ENCODE measurements at regions not wholly inside any gene's neighbourhood (a gene's known extent, or its start where the extent isn't known, plus 50 kb on each side); places are given as distances from the start of the nearest gene placed in this dataset.

GRCh38 chr7:98548370-98548769 is 68.7 kb upstream of the NPTX2 start:
- H3K27ac ChIP-seq (ENCODE audit: low read length) = no peak overlapping the region
- no peak overlapping the region for H3K4me3 ChIP-seq (ENCODE audit: low read depth in 1 of 2, low read length in 2 of 2)
- H3K36me3 ChIP-seq (ENCODE audit: control insufficient read depth in 1 of 2, insufficient read depth in 2 of 2, low read length in 2 of 2) = no peaks in the 10 kb centered on the region
- no peaks in the 10 kb centered on the region for H3K27me3 ChIP-seq (ENCODE audit: low read depth, low read length)
- H3K9me3 ChIP-seq (ENCODE audit: control insufficient read depth in 1 of 2, low read length in 2 of 2) = peaks cover 5 to 24% of the 10 kb centered on the region in 2 donors
- no peaks in the 10 kb centered on the region for H3K4me1 ChIP-seq (ENCODE audit: control insufficient read depth in 1 of 2, insufficient read depth in 2 of 2, low read length in 2 of 2)

- no peak overlapping the region for H3K4me3 ChIP-seq (ENCODE audit: low read depth in 1 of 2, low read length in 2 of 2)
- no peaks in the 10 kb centered on the region for H3K36me3 ChIP-seq (ENCODE audit: control insufficient read depth in 1 of 2, insufficient read depth in 2 of 2, low read length in 2 of 2)
- H3K27me3 ChIP-seq (ENCODE audit: low read depth, low read length) = no peaks in the 10 kb centered on the region
- no peak overlapping the region for H3K27ac ChIP-seq (ENCODE audit: low read length)
- H3K4me1 ChIP-seq (ENCODE audit: control insufficient read depth in 1 of 2, insufficient read depth in 2 of 2, low read length in 2 of 2) = no peaks in the 10 kb centered on the region
- H3K9me3 ChIP-seq (ENCODE audit: control insufficient read depth in 1 of 2, low read length in 2 of 2) = peaks cover 0 to 3% of the 10 kb centered on the region in 2 donors
Observed at GRCh38 chr7:98541101-98541500, 76.0 kb upstream of the NPTX2 start.

- Histone ChIP-seq H3K4me1 (ENCODE audit: control insufficient read depth in 1 of 2, insufficient read depth in 2 of 2, low read length in 2 of 2) (no peaks in the 10 kb centered on the region), H3K9me3 (ENCODE audit: control insufficient read depth in 1 of 2, low read length in 2 of 2) (peaks cover 0 to 3% of the 10 kb centered on the region in 2 donors), H3K27ac (ENCODE audit: low read length) (no peak overlapping the region), H3K27me3 (ENCODE audit: low read depth, low read length) (no peaks in the 10 kb centered on the region), H3K36me3 (ENCODE audit: control insufficient read depth in 1 of 2, insufficient read depth in 2 of 2, low read length in 2 of 2) (no peaks in the 10 kb centered on the region), H3K4me3 (ENCODE audit: low read depth in 1 of 2, low read length in 2 of 2) (no peak overlapping the region)
Observed at GRCh38 chr7:98539865-98540264, 77.2 kb upstream of the NPTX2 start.

GRCh38 chr7:98536803-98537202 is 80.3 kb upstream of the NPTX2 start:
- H3K4me1 ChIP-seq (ENCODE audit: control insufficient read depth in 1 of 2, insufficient read depth in 2 of 2, low read length in 2 of 2) = no peaks in the 10 kb centered on the region
- no peak overlapping the region for H3K27ac ChIP-seq (ENCODE audit: low read length)

GRCh38 chr7:98534493-98534892 is 82.6 kb upstream of the NPTX2 start:
- Histone ChIP-seq H3K9me3 (ENCODE audit: control insufficient read depth in 1 of 2, low read length in 2 of 2) (peaks cover 0 to 11% of the 10 kb centered on the region in 2 donors), H3K4me3 (ENCODE audit: low read depth in 1 of 2, low read length in 2 of 2) (no peak overlapping the region), H3K4me1 (ENCODE audit: control insufficient read depth in 1 of 2, insufficient read depth in 2 of 2, low read length in 2 of 2) (no peaks in the 10 kb centered on the region), H3K27ac (ENCODE audit: low read length) (no peak overlapping the region), H3K27me3 (ENCODE audit: low read depth, low read length) (no peaks in the 10 kb centered on the region), H3K36me3 (ENCODE audit: control insufficient read depth in 1 of 2, insufficient read depth in 2 of 2, low read length in 2 of 2) (no peaks in the 10 kb centered on the region)

More at GRCh38 chr7:98536803-98537202, 80.3 kb upstream of the NPTX2 start:
- Histone ChIP-seq H3K4me3 (ENCODE audit: low read depth in 1 of 2, low read length in 2 of 2) (no peak overlapping the region), H3K27me3 (ENCODE audit: low read depth, low read length) (no peaks in the 10 kb centered on the region), H3K9me3 (ENCODE audit: control insufficient read depth in 1 of 2, low read length in 2 of 2) (peaks cover 0 to 5% of the 10 kb centered on the region in 2 donors), H3K36me3 (ENCODE audit: control insufficient read depth in 1 of 2, insufficient read depth in 2 of 2, low read length in 2 of 2) (no peaks in the 10 kb centered on the region)

GRCh38 chr7:98531717-98532116 is 85.4 kb upstream of the NPTX2 start:
- no peak overlapping the region for H3K27ac ChIP-seq (ENCODE audit: low read length)

GRCh38 chr7:98528079-98528478 is 89.0 kb upstream of the NPTX2 start:
- no peaks in the 10 kb centered on the region for H3K4me1 ChIP-seq (ENCODE audit: control insufficient read depth in 1 of 2, insufficient read depth in 2 of 2, low read length in 2 of 2)
- H3K36me3 ChIP-seq (ENCODE audit: control insufficient read depth in 1 of 2, insufficient read depth in 2 of 2, low read length in 2 of 2) = no peaks in the 10 kb centered on the region
- H3K4me3 ChIP-seq (ENCODE audit: low read depth in 1 of 2, low read length in 2 of 2) = no peak overlapping the region
- H3K9me3 ChIP-seq (ENCODE audit: control insufficient read depth in 1 of 2, low read length in 2 of 2) = peaks cover 0 to 8% of the 10 kb centered on the region in 2 donors
- no peak overlapping the region for H3K27ac ChIP-seq (ENCODE audit: low read length)
- H3K27me3 ChIP-seq (ENCODE audit: low read depth, low read length) = no peaks in the 10 kb centered on the region

More at GRCh38 chr7:98531717-98532116, 85.4 kb upstream of the NPTX2 start:
- Histone ChIP-seq H3K4me1 (ENCODE audit: control insufficient read depth in 1 of 2, insufficient read depth in 2 of 2, low read length in 2 of 2) (no peaks in the 10 kb centered on the region), H3K9me3 (ENCODE audit: control insufficient read depth in 1 of 2, low read length in 2 of 2) (peaks cover 0 to 8% of the 10 kb centered on the region in 2 donors), H3K4me3 (ENCODE audit: low read depth in 1 of 2, low read length in 2 of 2) (no peak overlapping the region), H3K36me3 (ENCODE audit: control insufficient read depth in 1 of 2, insufficient read depth in 2 of 2, low read length in 2 of 2) (no peaks in the 10 kb centered on the region), H3K27me3 (ENCODE audit: low read depth, low read length) (no peaks in the 10 kb centered on the region)

- H3K36me3 ChIP-seq (ENCODE audit: control insufficient read depth in 1 of 2, insufficient read depth in 2 of 2, low read length in 2 of 2) = no peaks in the 10 kb centered on the region
- no peaks in the 10 kb centered on the region for H3K4me1 ChIP-seq (ENCODE audit: control insufficient read depth in 1 of 2, insufficient read depth in 2 of 2, low read length in 2 of 2)
- H3K27me3 ChIP-seq (ENCODE audit: low read depth, low read length) = no peaks in the 10 kb centered on the region
- peaks cover 0 to 3% of the 10 kb centered on the region in 2 donors for H3K9me3 ChIP-seq (ENCODE audit: control insufficient read depth in 1 of 2, low read length in 2 of 2)
- H3K4me3 ChIP-seq (ENCODE audit: low read depth in 1 of 2, low read length in 2 of 2) = no peak overlapping the region
- H3K27ac ChIP-seq (ENCODE audit: low read length) = no peak overlapping the region
Observed at GRCh38 chr7:98526059-98526458, 91.0 kb upstream of the NPTX2 start.

- Histone ChIP-seq H3K4me3 (ENCODE audit: low read depth in 1 of 2, low read length in 2 of 2) (no peak overlapping the region), H3K27ac (ENCODE audit: low read length) (no peak overlapping the region), H3K27me3 (ENCODE audit: low read depth, low read length) (no peaks in the 10 kb centered on the region), H3K9me3 (ENCODE audit: control insufficient read depth in 1 of 2, low read length in 2 of 2) (peaks cover 0 to 3% of the 10 kb centered on the region in 2 donors), H3K4me1 (ENCODE audit: control insufficient read depth in 1 of 2, insufficient read depth in 2 of 2, low read length in 2 of 2) (no peaks in the 10 kb centered on the region), H3K36me3 (ENCODE audit: control insufficient read depth in 1 of 2, insufficient read depth in 2 of 2, low read length in 2 of 2) (no peaks in the 10 kb centered on the region)
Observed at GRCh38 chr7:98521089-98521692, 95.9 kb upstream of the NPTX2 start.

GRCh38 chr7:98520356-98520951 is 96.6 kb upstream of the NPTX2 start:
- no peak overlapping the region for H3K27ac ChIP-seq (ENCODE audit: low read length)
- no peaks in the 10 kb centered on the region for H3K36me3 ChIP-seq (ENCODE audit: control insufficient read depth in 1 of 2, insufficient read depth in 2 of 2, low read length in 2 of 2)
- peaks cover 0 to 3% of the 10 kb centered on the region in 2 donors for H3K9me3 ChIP-seq (ENCODE audit: control insufficient read depth in 1 of 2, low read length in 2 of 2)
- H3K4me3 ChIP-seq (ENCODE audit: low read depth in 1 of 2, low read length in 2 of 2) = no peak overlapping the region
- no peaks in the 10 kb centered on the region for H3K4me1 ChIP-seq (ENCODE audit: control insufficient read depth in 1 of 2, insufficient read depth in 2 of 2, low read length in 2 of 2)
- H3K27me3 ChIP-seq (ENCODE audit: low read depth, low read length) = no peaks in the 10 kb centered on the region

- Histone ChIP-seq H3K36me3 (ENCODE audit: control insufficient read depth in 1 of 2, insufficient read depth in 2 of 2, low read length in 2 of 2) (no peaks in the 10 kb centered on the region), H3K27me3 (ENCODE audit: low read depth, low read length) (no peaks in the 10 kb centered on the region), H3K4me1 (ENCODE audit: control insufficient read depth in 1 of 2, insufficient read depth in 2 of 2, low read length in 2 of 2) (no peaks in the 10 kb centered on the region), H3K27ac (ENCODE audit: low read length) (no peak overlapping the region), H3K4me3 (ENCODE audit: low read depth in 1 of 2, low read length in 2 of 2) (no peak overlapping the region), H3K9me3 (ENCODE audit: control insufficient read depth in 1 of 2, low read length in 2 of 2) (peaks cover 0 to 3% of the 10 kb centered on the region in 2 donors)
Observed at GRCh38 chr7:98518159-98518947, 98.7 kb upstream of the NPTX2 start.

All from muscle layer of duodenum (tissue), 2 donors.